ENCODE measurements at regions not wholly inside any gene's neighbourhood (a gene's known extent, or its start where the extent isn't known, plus 50 kb on each side); places are given as distances from the start of the nearest gene placed in this dataset.

- no peak for DNase-seq (ENCODE audit: low read depth)
- TF ChIP-seq CTCF (IDR thresholded peaks at IDR 0.05; ENCODE audit: control insufficient read depth, insufficient read depth, low read depth, low read length, missing control alignments) = no peak
- H3K4me3 ChIP-seq (ENCODE audit: control insufficient read depth, low read depth, low read length) = no peak overlapping the region
Measured at GRCh38 chr10:43960135-43960415, 311.4 kb upstream of the ZNF32 start.

- no peak for TF ChIP-seq CTCF (IDR thresholded peaks at IDR 0.05; ENCODE audit: control insufficient read depth, insufficient read depth, low read depth, low read length, missing control alignments)
- no peak overlapping the region for H3K4me3 ChIP-seq (ENCODE audit: control insufficient read depth, low read depth, low read length)
- no peak for DNase-seq (ENCODE audit: low read depth)
Measured at GRCh38 chr10:43959364-43960134, 310.9 kb upstream of the ZNF32 start.

GRCh38 chr10:43958964-43959363, 310.3 kb upstream of the ZNF32 start:
- TF ChIP-seq CTCF (IDR thresholded peaks at IDR 0.05; ENCODE audit: control insufficient read depth, insufficient read depth, low read depth, low read length, missing control alignments) = no peak
- no peak for DNase-seq (ENCODE audit: low read depth)
- no peak overlapping the region for H3K4me3 ChIP-seq (ENCODE audit: control insufficient read depth, low read depth, low read length)

DNA sequence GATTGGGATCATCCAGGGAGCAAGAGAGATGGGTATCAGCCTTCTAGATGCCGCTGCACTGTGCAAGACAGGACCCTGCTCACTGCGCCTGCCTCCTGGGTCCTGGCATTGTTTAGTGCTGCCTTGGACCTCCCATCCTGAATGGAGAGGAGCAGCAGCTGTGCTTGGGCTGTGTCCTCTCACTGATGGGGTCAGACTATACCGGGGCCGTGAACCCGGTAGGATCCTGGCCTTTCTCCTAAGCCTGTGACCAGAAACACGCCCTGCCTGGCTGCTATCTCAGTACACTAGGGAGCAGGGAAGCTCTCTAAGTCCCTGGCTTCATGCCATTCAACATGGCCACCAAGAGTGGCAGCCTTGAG, 309.4 kb upstream of the ZNF32 start:
- no peak overlapping the region for H3K4me3 ChIP-seq (ENCODE audit: control insufficient read depth, low read depth, low read length)
- DNase-seq (ENCODE audit: low read depth) = no peak
- no peak for TF ChIP-seq CTCF (IDR thresholded peaks at IDR 0.05; ENCODE audit: control insufficient read depth, insufficient read depth, low read depth, low read length, missing control alignments)

DNA sequence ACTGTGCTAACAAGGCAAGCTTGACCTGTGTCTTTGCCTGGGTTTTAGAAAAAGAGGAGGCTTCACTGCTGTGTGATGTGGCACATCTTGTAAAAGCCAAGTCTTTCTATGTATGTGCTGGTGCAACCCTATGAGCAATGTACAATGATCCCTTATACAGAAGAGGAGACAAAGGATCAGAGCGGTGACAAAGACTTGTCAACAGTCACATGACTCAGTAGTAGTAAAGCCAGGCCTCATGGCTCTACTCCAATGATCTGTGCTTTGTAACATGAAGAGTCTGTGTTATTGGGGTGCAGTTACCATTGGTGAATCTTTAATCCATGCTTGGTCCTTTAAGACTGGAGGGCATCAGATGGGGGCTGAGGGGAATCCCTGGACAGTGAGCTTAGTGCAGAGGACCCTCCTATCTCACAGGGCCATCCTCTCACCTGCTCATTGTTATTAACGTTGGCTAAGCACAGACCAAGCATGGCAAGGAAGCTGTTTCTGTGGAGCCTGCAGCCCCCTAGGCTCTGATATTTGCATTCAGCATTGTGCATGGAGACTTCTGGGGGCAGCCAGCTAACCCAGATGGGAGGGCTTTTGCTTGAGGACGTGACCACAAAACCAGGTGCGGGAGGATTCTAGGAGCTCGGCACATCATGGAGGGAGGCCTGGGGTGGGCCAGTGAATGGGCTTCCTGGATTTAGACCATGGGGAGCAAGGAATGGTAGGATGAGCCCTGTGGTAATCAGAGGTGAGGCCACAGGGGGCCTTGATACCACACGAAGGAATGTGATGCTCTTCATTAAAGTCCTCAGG, 308.8 kb upstream of the ZNF32 start:
- no peak overlapping the region for H3K4me3 ChIP-seq (ENCODE audit: control insufficient read depth, low read depth, low read length)
- DNase-seq (ENCODE audit: low read depth) = no peak
- no peak for TF ChIP-seq CTCF (IDR thresholded peaks at IDR 0.05; ENCODE audit: control insufficient read depth, insufficient read depth, low read depth, low read length, missing control alignments)

DNA sequence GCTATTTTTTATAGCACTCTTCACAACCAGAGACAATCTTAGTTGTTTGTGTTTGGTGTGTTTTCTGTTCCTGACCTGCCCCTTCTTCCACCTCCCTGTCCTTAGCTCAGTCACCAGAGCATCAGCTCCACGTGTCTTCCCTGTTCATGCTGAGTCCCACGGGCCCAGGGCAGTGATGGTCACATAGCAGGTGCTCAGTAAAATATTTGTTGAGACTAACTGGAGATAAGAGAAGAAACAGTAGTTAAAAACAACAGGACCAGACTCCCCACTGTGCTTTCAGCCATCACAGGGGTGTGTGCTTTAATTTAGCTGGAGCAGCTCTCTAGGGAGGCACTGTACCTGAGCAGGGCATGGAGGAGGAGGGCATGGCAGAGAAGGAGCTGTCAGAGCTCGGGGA, 307.3 kb upstream of the ZNF32 start:
- no peak overlapping the region for H3K4me3 ChIP-seq (ENCODE audit: control insufficient read depth, low read depth, low read length)
- TF ChIP-seq CTCF (IDR thresholded peaks at IDR 0.05; ENCODE audit: control insufficient read depth, insufficient read depth, low read depth, low read length, missing control alignments) = no peak
- DNase-seq (ENCODE audit: low read depth) = no peak
